ENCODE measurements at regions not wholly inside any gene's neighbourhood (a gene's known extent, or its start where the extent isn't known, plus 50 kb on each side); places are given as distances from the start of the nearest gene placed in this dataset.

- TF ChIP-seq FOXM1 (IDR thresholded peaks at IDR 0.05; ENCODE audit: borderline replicate concordance, low read depth) (no peak), TCF12 (IDR thresholded peaks at IDR 0.05; ENCODE audit: low read depth) (no peak), YY1 (IDR thresholded peaks at IDR 0.05; ENCODE audit: low read depth) (no peak), EP300 (IDR thresholded peaks at IDR 0.05; ENCODE audit: borderline replicate concordance) (no peak), ZBTB7A (IDR thresholded peaks at IDR 0.05; ENCODE audit: low read depth) (no peak), EGR1 (IDR thresholded peaks at IDR 0.05) (no peak), TAF1 (IDR thresholded peaks at IDR 0.05; ENCODE audit: low read depth) (no peak)
- TF ChIP-seq, protein P1, sequence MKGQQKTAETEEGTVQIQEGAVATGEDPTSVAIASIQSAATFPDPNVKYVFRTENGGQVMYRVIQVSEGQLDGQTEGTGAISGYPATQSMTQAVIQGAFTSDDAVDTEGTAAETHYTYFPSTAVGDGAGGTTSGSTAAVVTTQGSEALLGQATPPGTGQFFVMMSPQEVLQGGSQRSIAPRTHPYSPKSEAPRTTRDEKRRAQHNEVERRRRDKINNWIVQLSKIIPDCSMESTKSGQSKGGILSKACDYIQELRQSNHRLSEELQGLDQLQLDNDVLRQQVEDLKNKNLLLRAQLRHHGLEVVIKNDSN (IDR thresholded peaks at IDR 0.05): no peak
- TF ChIP-seq, protein P2, sequence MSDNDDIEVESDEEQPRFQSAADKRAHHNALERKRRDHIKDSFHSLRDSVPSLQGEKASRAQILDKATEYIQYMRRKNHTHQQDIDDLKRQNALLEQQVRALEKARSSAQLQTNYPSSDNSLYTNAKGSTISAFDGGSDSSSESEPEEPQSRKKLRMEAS (IDR thresholded peaks at IDR 0.05): no peak
Observed at GRCh38 chr11:106234794-106235193, 157.3 kb downstream of the AASDHPPT start.

- TF ChIP-seq, protein P1 (IDR thresholded peaks at IDR 0.05): no peak
Observed at GRCh38 chr11:106236295-106236694, 158.8 kb downstream of the AASDHPPT start.

GRCh38 chr11:106238704-106239360 lies 161.4 kb downstream of the AASDHPPT start:
- no peak for TF ChIP-seq TEAD4 (IDR thresholded peaks at IDR 0.05)
- no peak for TF ChIP-seq FOXM1 (IDR thresholded peaks at IDR 0.05; ENCODE audit: borderline replicate concordance, low read depth)
- TF ChIP-seq, protein P3, sequence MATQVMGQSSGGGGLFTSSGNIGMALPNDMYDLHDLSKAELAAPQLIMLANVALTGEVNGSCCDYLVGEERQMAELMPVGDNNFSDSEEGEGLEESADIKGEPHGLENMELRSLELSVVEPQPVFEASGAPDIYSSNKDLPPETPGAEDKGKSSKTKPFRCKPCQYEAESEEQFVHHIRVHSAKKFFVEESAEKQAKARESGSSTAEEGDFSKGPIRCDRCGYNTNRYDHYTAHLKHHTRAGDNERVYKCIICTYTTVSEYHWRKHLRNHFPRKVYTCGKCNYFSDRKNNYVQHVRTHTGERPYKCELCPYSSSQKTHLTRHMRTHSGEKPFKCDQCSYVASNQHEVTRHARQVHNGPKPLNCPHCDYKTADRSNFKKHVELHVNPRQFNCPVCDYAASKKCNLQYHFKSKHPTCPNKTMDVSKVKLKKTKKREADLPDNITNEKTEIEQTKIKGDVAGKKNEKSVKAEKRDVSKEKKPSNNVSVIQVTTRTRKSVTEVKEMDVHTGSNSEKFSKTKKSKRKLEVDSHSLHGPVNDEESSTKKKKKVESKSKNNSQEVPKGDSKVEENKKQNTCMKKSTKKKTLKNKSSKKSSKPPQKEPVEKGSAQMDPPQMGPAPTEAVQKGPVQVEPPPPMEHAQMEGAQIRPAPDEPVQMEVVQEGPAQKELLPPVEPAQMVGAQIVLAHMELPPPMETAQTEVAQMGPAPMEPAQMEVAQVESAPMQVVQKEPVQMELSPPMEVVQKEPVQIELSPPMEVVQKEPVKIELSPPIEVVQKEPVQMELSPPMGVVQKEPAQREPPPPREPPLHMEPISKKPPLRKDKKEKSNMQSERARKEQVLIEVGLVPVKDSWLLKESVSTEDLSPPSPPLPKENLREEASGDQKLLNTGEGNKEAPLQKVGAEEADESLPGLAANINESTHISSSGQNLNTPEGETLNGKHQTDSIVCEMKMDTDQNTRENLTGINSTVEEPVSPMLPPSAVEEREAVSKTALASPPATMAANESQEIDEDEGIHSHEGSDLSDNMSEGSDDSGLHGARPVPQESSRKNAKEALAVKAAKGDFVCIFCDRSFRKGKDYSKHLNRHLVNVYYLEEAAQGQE (IDR thresholded peaks at IDR 0.05; ENCODE audit: low read depth): no peak
- no peak for TF ChIP-seq TCF12 (IDR thresholded peaks at IDR 0.05; ENCODE audit: low read depth)
- TF ChIP-seq, protein P2 (IDR thresholded peaks at IDR 0.05): no peak
- no peak for TF ChIP-seq YY1 (IDR thresholded peaks at IDR 0.05; ENCODE audit: low read depth)
- TF ChIP-seq CREB1 (IDR thresholded peaks at IDR 0.05; ENCODE audit: low read depth): no peak
- TF ChIP-seq, protein P1 (IDR thresholded peaks at IDR 0.05): no peak
- TF ChIP-seq EGR1 (IDR thresholded peaks at IDR 0.05): no peak
- TF ChIP-seq ZBTB7A (IDR thresholded peaks at IDR 0.05; ENCODE audit: low read depth): no peak
- TF ChIP-seq EP300 (IDR thresholded peaks at IDR 0.05; ENCODE audit: borderline replicate concordance): no peak
- no peak for TF ChIP-seq RAD21 (IDR thresholded peaks at IDR 0.05; ENCODE audit: low read depth)
- no peak for TF ChIP-seq NFIC (IDR thresholded peaks at IDR 0.05)
- TF ChIP-seq CEBPB (IDR thresholded peaks at IDR 0.05): no peak
- no peak for TF ChIP-seq TAF1 (IDR thresholded peaks at IDR 0.05; ENCODE audit: low read depth)

- TF ChIP-seq EP300 (IDR thresholded peaks at IDR 0.05; ENCODE audit: borderline replicate concordance): no peak
Observed at GRCh38 chr11:106241601-106242257, 164.3 kb downstream of the AASDHPPT start.

DNA sequence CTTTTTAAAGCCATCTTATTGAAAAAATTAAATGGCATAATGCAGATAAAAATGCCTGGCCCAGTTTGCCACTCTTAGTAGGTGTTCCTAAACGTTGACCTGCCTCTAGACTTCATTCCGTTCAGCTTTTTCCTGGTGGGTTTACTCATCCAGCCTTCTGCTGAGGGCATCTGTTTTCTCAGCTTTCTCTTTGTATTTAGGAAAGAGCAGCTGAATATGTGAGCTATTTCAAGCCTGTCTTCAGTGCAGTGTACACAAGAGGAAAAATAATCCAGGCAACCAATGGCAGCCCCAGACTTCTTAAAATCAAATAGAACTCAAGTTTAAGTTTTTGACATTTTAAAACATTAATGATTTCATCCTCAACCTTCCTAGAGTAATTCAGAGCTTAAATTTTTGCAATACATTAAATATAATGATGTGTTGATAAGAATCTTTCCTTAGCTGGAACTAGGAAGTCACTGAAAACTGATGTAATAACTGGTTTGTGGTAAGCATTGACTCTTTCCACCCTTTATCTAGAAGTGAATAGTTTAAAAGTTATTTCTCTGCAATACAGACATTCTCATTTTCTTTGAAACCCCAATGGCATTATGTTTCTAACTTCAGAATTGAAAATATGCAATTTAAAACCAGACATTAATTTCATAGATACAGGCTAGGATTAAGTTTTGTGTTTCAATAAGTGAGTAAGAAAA lies 165.4 kb downstream of the AASDHPPT start:
- no peak for TF ChIP-seq CREB1 (IDR thresholded peaks at IDR 0.05; ENCODE audit: low read depth)
- TF ChIP-seq CEBPB (IDR thresholded peaks at IDR 0.05): no peak
- no peak for TF ChIP-seq EGR1 (IDR thresholded peaks at IDR 0.05)
- no peak for TF ChIP-seq FOXM1 (IDR thresholded peaks at IDR 0.05; ENCODE audit: borderline replicate concordance, low read depth)
- TF ChIP-seq TCF12 (IDR thresholded peaks at IDR 0.05; ENCODE audit: low read depth): no peak
- TF ChIP-seq, protein P2 (IDR thresholded peaks at IDR 0.05): no peak
- TF ChIP-seq YY1 (IDR thresholded peaks at IDR 0.05; ENCODE audit: low read depth): no peak
- no peak for TF ChIP-seq RAD21 (IDR thresholded peaks at IDR 0.05; ENCODE audit: low read depth)
- no peak for TF ChIP-seq TAF1 (IDR thresholded peaks at IDR 0.05; ENCODE audit: low read depth)

DNA sequence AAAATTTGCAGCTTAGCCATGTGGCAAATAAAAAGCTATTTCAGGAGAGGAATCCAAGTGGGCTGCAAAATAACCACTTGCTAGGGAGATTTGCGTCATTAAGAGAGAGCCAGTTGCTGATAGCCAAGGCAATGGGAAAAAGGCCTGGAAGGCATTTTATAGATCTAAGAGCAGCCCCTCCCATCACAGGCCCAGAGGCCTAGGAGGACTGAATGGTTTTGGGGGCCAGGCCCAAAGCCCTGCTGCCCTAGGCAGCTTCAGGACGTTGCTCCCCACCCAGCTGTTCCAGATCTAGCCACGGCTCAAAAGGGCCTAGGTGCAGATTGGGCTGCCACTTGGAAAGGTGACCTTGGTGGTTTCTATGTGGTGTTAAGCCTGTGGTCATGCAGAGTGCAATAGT lies 169.0 kb downstream of the AASDHPPT start:
- no peak for TF ChIP-seq EP300 (IDR thresholded peaks at IDR 0.05; ENCODE audit: borderline replicate concordance)
- TF ChIP-seq, protein P2 (IDR thresholded peaks at IDR 0.05): no peak
- no peak for TF ChIP-seq FOXM1 (IDR thresholded peaks at IDR 0.05; ENCODE audit: borderline replicate concordance, low read depth)
- TF ChIP-seq, protein P3 (IDR thresholded peaks at IDR 0.05; ENCODE audit: low read depth): no peak
- TF ChIP-seq ZBTB7A (IDR thresholded peaks at IDR 0.05; ENCODE audit: low read depth): no peak
- no peak for TF ChIP-seq CREB1 (IDR thresholded peaks at IDR 0.05; ENCODE audit: low read depth)
- TF ChIP-seq NFIC (IDR thresholded peaks at IDR 0.05): no peak

All from Ishikawa (cell line).